ENCODE measurements at regions not wholly inside any gene's neighbourhood (a gene's known extent, or its start where the extent isn't known, plus 50 kb on each side); places are given as distances from the start of the nearest gene placed in this dataset.
"Not testable (repeated sequence)": the region's sequence is repeated elsewhere in the genome, so short reads cannot be mapped to it uniquely, and the experiment has no call there.

DNA sequence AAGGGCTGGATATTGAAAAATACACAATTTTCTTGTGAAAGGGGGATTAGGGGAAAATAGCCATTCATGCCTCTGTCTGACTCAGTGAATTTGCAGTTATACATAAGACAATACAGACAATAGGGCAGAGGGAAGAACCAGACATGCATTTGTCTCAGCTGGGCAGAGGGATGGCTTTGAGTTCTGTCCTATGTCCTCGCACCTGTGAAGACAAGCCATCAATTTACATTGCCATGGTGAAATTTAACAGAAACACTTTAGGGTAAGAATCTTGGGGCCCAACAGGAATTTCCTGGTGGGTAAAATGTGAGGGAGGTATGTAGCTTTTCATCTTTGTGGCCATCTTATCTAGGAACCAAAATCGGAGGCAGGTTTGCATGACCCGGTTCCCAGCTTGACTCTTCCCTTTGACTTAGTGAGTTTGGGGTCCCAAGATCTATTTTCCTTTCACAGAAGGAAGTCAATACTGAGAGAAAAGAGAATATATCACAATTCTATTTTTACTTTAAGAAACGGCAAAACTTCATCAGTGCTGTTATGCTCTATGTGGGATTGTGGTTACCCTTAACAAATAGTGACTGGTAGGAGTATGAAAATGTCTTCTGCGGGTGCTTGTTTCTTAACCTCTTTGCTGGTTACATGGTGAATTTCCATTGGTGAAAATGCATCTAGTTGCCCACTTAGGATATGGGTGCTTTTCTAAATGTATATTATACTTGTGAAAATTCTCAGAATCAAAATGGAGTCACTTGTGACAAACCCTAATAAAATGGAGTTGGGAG, 221.8 kb downstream of the SPP2 start:
- DNase-seq: no peak

DNA sequence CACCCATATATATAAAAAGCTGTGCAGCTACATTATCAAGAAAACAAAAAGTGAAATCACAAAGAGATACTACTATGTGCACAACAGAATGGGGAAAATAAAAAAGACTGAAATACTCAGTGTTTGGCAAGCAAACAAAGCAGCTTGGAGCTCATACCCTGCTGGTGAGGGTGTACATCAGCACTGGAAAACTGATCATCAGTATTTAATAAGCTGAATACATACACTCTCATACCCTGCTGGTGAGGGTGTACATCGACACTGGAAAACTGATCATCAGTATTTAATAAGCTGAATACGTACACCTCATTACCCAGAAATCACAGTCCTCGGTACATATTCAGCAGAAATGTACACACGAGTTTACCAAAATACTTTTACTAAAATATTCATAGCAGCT, 220.8 kb downstream of the SPP2 start:
- no peak for DNase-seq

DNA sequence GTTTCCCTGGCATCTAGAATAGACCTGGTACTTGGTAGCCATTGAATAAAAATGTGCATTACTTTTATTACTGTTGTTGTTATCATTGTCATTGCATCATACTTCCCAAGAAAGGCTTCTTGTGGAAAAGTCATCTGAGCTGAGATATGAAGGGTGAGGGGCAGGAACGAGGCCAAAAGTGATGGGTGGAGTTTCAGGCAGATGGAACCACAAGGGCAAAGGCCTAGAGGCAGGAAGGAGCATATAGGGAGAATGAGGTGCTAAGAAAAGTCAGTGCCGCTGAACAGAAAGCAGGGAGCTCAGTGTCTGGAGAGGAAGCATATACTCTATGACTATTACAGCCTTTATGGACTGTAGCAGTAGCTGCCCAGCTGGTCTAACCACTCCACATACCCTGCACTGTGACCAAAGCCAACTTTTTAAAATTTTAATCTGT, 219.3 kb downstream of the SPP2 start:
- no peak for DNase-seq

DNA sequence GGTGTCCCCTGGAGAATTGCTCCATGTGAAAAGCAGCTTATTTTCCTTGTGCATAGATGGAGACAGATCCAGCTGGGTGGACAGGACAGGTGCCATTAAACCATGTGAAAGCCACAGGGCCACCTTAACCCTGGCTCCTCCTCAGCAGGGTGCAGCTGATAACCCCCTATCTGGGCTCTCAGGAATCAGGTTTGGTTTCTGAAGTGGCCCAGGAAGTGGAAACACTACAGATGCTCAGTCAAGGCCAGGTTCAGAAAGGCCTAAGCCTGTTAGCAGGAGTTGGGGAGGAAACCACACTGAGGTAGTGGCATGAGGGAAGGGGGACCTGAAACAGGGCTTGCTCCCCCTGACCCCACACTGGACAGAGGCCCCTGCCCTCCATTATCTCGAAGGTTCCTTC, 217.0 kb downstream of the SPP2 start:
- no peak for DNase-seq

DNA sequence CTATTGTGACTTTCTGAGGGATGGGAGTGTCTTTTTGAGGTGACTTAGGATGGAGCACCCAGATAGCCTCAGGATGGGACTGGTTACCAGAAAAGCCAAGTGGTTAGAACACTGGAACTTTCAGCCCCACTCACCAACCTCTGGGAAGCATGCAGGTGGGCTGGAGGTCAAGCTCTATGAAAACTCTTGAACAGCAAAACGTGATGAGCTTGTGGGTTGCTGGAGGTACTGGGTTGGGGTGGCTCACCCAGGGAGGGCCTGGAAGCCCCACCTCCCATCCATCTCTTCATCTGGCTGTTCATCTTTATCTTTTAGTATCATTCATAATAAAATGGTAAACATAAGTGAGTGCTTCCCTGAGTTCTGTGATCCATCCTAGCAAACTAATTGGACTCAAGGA, 216.4 kb downstream of the SPP2 start:
- no peak for DNase-seq

DNA sequence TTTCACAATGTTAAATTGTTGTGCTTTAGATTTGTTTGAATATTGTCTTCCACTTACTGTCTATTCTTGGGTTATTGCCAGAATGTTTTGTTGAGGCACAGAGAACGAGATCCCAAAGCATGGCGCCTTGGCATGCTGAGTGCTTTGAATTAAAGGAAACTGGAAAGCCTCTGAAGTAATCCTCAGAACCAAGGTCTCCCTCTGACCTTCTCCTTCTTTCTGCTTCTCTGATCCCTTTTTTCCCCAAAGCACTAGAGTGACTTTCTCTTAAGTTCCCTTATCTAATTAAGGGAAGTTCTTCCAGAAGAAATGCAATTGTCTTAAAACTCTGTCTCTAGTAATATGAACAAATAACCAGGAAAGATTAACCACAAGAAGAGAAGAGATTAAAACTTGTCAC, 214.7 kb downstream of the SPP2 start:
- no peak for DNase-seq

DNA sequence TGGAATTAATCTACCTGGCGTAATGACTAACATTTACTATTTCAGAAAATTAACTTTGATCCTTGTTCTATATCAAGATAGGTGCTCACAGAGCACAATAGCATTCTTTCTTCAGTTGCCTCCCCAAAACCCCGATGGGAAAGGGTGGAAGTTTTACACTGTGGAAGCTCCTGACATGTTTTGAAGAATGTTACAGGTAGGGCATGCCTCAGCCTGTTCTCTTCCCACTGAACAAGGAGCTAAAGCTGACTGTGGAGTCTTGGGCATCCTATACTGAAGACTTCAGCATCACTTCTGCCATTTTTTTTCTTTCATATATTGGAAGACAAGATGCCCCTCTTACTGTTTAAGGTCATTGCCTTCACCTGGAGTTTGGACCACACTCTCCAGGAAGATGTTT, 211.2 kb downstream of the SPP2 start:
- DNase-seq: no peak

DNA sequence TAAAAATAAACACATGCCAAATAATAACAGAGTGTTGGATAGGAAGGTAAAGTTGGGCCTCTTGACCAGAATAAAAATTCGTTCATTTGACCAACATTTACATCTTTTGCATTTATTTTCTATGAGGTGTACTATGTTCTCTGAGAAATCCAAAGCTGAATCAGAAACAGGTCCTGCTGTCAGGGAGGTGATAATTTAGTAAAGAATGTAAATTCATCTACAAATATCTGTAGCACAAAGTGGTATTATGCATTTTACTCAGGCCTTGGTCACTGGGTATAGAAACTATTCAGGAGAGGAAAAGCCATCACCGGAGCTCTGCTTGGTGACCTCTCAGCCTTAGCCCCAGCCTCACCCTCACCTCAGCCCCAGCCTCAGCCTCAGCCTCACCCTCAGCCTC, 208.9 kb downstream of the SPP2 start:
- no peak for DNase-seq

DNA sequence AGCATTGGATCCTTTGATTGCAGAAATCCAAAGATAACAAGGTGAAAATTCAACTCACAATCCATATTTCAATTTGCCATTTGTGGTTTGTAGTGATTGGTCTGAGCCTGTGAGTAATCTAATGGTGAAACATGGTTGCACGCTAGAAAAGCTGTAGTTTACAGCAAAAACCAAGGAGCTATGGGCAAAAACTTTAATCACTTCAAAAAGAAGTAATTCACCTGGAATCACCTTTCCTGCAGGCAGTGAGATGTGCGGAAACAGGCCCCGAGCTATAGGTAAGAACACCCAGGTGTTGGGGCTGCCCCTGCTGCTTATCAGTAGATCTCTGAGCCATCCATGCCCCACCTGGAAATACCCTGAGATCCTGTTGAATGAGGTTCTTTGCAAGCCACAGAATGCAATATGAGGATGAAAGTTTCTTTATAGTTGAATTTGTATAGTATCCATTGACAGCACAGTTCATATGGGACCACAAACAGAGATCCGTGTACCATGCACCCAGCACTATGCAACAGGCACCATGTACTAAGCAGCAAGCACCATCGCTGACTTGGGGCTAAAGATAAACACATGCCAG, 208.2 kb downstream of the SPP2 start:
- DNase-seq: no peak

DNA sequence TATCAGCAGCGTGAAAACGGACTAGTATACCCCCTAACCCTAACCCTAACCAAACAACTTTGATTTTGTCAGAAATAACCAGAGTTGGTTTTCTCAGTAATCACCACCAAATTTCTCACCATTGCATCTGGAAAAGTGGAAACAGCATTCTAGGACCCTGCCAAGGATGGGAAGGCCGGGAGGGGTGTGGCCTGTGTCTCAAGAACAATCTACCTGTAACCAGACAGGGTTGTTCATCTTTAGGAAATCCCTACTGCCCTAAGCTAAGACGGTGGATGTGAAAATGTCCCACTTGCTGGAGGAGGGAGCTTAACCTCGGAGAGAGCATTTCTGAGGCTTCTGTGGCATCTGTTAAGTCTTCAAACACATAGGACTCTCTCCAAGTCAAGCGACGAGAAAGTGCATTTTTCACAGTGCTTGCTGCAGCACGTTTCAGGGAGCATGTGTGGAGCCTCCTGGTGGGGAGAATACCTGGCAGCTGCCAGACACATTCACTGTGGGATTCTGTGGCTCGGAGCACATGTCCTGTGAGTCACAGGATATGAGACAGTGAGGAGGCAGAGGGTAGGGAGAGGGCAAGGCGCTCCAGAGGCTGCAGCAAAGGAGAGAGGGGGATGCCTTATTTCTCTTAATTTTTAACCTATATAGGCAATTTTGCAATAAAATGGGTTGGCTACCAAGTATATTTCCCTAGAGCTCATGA, 207.5 kb downstream of the SPP2 start:
- no peak for DNase-seq

DNA sequence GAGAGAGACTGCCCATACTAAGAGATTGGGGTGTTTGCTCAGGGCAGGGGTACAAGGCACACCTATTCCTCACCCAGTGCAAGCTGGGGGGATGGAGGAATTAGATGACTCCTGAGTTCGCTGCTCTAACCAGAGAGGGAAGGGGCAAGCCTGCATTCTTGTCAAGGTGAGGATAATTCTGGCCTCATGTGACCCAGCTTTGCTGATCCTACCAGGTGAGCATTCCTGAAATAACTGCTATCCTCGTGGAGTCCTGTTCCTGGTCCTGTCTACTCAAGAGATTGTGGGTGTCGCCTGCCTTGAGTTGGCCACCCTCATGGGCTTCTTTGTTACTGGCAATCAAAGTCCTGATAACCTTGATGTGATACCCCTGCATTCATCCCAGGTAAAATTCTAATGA, 206.0 kb downstream of the SPP2 start:
- DNase-seq: no peak

DNA sequence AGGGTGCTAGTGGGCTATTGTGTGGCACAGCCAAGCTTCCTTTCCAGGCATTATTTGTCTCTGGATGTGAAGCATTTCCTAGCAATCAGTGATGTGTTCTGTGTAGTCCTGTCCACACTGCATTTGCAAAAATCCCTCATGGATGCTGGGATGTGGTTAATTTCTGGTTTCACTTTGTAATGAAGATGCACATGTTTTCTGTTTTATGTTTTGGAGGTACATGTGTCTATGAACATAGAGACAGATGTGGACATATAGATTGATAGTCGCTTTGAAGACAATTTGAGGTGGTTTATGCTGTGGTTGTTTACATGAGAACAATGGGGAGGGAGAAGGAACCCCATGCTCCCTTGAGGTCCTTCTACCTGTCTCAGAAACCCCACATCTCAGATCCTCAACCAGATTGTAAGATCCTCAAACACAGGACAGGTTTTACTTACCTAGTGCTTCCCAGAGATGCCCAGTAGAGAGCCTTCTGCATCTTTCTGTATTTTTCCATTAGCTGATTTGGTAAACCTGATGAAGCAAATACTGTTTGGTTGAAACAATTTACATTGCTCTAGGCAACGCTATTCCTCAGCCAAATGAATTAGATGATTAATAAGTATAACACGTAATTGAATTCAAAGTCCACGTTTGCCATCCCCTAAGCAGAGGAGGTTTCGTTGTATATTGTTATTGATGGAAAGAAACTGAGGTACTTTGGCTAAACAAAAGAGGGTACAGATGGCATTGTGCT, 204.4 kb downstream of the SPP2 start:
- no peak for DNase-seq

DNA sequence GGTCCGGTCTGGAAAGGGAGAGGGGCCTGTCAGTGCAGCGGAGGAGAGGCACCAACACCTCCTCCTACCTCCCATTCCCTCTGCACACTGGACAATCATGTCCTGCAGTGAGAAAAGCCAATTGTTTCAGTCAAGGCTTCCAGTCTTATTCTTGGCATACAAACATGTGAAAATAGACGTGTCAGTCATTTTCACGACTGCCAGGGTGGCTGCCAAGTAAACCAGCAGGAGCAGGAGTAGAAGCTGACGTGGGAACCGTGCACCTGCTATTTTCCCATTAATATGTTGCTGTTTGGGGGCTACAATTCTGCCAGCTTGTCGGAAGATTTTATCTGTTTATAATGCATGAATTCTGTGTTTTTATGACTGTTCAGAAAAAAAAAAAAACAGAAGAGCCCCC, 202.3 kb downstream of the SPP2 start:
- DNase-seq: no peak

DNA sequence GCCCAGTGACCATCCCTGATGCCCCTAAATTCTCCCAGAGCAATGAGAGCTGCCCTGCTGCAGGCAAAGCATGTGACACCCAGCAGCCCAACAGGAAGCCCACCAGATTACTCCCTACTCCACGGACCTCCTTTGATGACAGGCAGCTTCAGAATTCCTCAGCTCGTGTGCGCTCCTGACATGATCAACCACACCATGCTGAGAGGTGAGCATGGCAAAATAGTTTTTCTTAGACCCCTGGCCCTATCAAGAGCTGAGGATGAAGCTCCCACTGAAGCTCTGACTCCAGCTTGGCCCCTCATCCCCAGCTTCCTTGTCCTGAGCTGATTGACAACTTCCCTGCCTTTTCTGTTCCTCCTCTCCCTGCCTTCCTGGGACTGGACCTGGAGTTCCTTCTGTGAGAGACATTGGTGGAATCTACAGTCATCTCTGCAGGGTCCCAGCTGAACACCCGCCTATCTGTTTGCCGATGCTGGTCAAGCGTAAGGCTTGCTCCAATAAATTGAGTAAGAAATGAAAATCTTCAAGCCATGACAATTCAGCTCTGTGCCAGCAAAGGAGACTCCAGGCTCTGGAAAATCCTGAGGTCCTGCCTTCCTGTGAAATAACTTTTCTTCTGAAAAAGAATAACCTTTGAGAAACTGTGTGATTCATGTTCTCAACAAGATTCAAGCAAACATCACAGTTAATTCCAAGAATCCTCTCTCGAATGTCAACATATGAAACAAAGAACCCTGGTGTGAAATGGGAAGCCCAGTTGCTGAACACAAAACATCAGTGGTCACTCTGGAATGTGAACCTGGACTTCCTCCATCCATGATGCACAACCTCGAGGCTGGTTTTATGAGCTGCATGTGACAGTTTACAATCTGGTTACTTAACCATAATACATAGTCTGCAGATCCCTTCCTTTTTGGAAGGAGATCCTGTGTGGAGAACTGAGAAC, 201.1 kb downstream of the SPP2 start:
- no peak for DNase-seq

DNA sequence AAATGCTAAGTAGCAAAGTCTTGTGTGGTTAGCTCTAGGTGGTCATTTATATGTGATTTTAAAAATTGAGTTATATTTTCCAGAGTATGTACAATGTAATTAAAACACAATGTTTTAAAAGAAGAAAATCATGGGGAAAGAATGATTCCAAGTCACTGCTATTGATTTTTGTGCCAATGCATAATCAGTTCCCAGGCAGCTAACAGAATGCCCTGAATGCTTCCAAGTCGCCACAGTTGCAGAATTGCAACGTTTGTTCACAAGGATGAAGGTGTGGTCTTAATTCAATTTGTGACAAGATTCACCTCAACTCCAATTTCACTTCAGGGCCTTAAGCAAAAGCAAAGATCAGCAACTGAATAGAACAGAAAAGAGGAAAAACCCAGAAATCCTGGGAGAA, 200.4 kb downstream of the SPP2 start:
- no peak for DNase-seq

DNA sequence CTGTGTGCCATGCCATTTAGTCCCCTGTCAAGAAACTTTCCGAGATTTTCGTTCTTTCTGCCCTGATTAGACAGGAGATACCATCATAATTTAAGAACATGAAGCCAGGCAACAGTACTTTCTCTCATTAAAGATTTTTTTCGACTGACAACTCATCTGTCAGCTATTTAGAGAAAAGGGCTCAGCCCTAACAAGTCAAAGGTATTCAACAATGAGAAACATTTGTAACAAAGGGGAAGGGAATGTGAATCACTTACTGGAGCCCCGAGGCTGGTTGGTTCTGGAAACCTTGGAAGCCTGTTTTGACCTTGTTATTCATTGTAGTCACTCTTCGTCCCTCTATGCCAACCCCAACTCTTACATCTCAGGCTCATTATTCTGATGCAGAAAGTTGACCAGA, 199.4 kb downstream of the SPP2 start:
- no peak for DNase-seq

DNA sequence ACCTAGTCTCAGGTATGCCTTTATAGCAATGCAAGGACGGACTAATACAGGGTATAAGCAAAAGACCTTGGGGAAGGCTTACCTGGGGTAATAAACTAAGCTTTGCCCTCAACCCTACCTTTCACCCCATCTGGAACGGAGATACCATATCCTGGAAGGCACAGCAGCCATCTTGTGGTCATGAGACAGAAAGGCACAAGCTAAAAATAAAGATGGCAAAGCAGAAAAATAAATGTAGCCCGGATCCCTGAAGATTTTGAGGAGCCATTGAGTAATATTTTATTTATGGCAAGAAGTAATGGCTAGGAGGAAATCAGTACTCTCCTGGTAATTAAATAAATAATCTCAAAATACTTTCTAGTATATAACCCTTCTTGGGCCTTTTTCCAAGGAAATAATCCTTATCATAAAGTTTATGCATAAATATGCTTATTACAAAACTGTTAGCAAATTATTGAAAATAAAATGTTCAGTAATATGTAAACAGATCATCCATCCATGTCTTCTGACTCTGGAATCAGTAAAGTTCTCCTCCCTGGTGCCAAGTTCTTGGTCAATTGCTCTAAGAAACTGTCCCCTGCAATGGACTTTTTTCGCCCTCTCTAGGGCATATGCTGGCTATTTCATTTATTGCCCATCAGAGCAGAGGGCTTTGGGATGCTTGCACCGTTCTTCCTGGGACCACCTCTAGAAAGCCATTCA, 198.7 kb downstream of the SPP2 start:
- DNase-seq: no peak

DNA sequence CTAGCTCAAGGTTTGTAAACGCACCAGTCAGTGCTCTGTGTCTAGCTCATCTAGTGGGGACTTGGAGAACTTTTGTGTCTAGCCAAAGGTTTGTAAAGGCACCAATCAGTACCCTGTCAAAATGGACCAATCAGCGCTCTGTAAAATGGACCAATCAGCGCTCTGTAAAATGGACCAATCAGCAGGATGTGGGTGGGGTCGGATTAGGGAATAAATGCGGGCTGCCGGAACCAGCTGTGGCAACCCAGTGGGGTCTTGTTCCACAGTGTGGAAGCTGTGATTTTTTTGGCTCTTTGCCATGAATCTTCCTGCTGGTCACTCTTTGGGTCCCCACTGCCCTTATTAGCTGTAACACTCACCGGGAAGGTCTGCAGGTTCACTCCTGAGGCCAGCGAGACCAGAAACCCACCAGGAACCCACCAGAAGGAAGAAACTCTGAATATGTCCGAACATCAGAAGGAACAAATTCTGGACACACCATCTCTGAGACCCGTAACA, 197.8 kb downstream of the SPP2 start:
- not testable (repeated sequence) for DNase-seq

DNA sequence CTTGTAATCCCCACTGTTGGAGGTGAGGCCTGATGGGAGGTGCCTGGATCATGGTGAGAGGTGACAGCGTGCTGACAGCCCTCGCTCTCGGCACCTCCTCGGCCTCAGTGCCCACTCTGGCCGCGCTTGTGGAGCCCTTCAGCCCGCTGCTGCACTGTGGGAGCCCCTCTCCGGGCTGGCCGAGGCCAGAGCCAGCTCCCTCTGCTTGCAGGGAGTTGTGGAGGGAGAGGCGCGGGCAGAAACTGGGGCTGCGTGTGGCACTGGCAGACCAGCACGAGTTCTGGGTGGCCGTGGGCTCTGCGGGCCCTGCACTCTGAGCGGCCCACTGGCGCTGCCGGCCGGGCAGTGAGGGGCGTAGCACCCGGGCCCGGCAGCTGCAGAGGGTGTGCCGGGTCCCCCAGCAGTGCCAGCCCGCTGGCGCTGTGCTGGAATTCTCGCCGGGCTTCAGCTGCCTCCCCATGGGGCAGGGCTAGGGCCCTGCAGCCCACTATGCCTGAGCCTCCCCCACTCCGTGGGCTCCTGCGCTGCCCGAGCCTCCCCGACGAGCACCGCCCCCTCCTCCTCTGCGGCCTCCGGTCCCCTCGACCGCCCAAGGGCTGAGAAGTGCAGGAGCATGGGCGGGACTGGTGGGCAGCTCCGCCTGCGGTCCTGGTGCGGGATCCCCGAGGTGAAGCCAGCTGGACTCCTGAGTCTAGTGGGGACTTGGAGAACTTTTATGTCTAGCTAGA, 197.1 kb downstream of the SPP2 start:
- no peak for DNase-seq

DNA sequence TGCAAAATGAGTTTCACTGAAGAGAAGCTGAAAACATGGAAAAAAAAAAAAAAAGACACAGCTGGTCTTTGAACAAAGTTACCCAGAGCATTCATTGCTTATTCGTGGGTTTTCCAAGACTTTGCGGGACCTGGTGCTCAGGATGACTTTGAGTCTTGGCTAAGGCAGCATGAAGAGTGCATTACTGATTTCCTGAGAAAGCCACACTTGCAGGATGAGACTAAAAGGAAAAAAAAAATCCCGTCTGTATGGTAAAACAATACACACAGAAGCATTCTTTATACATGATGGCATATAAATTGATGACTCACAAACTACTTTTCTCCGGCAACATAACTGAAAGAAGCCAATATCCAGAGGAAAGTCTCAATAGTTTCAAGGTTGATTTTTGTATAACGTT, 195.4 kb downstream of the SPP2 start:
- no peak for DNase-seq

Measured in NCI-H2081 treated with DMSO at 0.1 percent for 48 hours (cell line).